GM19035 (cell line): ENCODE measurements at regions not wholly inside any gene's neighbourhood (a gene's known extent, or its start where the extent isn't known, plus 50 kb on each side); places are given as distances from the start of the nearest gene placed in this dataset.

ENCODE experiments used
- ATAC-seq: cut with Tn5 transposase; IDR thresholded peaks from one replicate; pipeline ENCODE4 v1.9.1; 2021; ENCODE audit not compliant: unreplicated experiment

DNA sequence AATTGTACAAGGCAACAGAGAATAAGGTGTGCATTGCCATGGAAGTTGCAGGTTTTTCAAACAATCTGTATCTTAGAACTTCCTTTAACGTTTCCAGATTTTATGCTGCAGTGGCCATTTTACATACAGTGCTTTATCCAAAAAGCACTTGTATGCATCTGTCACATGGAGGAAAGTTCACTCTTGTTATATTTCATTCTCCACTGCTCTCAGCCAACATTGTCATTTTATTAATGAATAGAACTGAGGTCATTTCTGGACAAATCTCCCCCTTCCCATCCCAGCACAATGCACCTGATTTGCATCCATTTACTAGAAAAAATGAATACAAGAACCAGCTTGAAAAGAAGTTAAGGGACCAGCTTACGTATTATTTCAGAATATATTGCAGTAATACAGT is 342.0 kb downstream of the USP25 start:
- ATAC-seq, result no peak

- no peak for ATAC-seq
Measured at GRCh38 chr21:16072221-16072620, 342.4 kb downstream of the USP25 start.

DNA sequence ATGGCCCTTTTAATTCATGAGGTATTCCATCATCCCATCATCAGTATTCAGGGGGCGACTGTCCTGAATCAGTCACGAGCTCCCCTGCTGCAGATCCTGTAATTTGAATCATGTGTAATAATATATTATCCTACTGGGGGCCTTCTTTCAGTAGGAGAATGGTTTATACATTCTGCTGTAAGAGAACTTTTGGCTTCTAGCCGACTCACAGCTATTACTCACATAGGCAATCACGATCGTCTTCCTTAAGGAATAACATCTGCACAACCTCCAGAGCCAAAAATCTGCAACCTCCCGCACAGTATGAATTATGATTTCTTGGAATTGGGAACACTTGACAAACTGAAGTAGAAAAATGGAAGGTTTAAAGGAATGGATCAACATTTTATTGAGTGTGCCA is 343.0 kb downstream of the USP25 start:
- no peak for ATAC-seq

DNA sequence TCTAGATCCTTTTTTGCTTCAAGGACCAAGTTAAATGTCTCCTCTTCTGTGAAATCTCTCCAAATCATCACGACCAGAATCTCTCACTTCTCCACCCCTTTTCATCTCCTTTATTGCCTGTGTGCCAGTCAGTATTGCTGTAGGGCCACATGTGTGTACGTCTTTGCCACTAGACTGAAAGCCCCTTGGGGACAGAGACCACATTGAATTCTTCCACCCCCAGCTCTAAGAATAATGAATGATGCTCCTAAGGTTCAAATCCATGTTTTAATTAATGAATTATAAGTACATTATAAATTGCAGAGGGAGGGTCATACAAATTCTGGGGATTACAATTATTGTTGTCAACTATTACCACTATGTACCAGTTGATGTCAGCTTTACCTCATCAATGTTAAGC is 343.8 kb downstream of the USP25 start:
- ATAC-seq, result no peak

DNA sequence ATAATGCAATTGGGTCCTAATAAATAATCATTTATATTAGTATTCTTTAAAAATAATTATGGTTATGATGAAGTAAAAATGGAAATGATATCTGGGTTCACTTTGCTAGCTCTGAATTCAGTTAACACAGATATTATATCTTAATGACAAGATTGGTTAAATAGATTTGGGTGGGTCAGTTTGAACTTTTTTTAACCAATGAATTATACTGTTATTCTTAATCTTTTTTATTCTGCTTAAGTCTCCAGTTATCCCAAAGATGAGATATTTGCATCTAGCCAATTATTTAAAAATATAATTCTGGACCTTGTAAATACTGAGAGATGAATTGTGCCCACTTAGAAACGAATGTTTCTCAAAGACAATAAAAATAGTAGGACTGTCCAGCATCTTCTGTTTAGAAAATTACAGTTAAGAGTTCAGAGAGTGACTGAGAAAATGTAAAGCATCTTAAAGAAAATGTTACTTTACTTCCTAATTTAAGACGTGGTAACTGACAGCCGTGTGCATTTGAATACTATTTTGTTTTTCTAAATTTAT is 345.2 kb downstream of the USP25 start:
- no peak for ATAC-seq

DNA sequence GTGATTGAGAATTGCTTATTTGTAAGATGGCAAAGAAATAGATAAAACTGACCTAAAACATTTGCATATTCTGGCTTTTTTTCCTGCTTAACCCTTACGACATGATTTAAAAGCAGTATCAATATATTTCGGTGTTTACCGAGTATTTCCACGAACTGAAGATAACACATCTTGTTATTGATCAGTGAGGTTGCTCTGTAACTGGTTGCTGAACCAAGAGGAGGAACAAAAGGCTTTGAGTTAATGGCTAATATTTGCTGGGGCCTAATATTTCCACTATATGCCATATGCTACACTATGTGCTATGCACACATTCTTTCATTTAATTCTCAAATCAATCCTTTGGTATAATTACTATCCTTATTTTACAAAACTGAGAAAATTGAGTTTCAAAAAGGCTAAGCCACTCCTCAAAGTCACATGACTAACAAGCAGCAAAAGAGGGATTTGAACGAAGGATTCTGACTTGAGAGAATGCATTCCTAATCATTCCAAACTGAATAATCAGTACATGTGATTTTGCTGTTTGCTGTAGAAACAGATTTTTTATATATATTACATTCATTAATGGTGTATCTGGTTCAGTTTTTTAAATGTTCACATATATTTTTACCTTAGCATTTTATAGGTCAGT is 346.0 kb downstream of the USP25 start:
- no peak for ATAC-seq

DNA sequence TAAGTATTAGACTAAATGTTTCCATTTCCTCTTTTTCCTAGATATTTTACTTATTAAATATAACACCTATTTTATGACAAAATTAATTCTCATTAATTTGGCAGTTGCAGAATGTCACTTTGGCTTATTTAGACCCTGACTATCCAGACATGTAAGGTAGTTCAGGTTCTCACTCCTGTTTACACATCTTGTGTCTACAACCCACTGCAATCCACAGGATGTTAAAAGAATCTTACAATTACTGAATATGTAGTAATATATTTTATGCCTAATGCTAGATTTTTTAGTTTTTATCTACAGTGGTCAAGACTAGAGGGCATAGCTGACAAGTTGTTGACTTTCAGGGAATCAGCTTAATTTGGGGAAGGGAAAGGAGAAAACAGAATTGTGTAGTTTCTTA is 346.7 kb downstream of the USP25 start:
- no peak for ATAC-seq

- ATAC-seq, result no peak
Measured at GRCh38 chr21:16078382-16078781, 348.6 kb downstream of the USP25 start.

- ATAC-seq, result no peak
Measured at GRCh38 chr21:16079830-16080229, 350.0 kb downstream of the USP25 start.

DNA sequence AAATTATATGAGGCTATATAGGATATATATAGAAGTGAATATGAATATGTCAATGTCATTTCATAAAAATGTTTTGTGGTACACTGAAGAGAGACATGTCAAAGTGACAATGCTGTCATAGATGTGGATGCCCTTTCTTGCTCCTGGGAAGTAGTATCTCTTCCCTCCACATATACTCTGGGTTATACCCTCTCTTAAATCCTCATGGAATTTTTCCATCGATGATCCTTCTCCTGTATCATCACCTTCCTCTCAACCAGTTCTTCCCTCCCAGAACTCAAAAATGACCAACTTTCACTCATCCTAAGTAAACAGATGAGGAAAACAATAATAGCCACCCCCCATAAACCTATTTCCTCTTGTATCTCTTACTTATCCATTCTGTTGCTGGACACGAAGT is 351.5 kb downstream of the USP25 start:
- ATAC-seq, result no peak

GRCh38 chr21:16082038-16082816 is 352.4 kb downstream of the USP25 start:
- no peak for ATAC-seq

GRCh38 chr21:16084776-16085364 is 355.1 kb downstream of the USP25 start:
- no peak for ATAC-seq

DNA sequence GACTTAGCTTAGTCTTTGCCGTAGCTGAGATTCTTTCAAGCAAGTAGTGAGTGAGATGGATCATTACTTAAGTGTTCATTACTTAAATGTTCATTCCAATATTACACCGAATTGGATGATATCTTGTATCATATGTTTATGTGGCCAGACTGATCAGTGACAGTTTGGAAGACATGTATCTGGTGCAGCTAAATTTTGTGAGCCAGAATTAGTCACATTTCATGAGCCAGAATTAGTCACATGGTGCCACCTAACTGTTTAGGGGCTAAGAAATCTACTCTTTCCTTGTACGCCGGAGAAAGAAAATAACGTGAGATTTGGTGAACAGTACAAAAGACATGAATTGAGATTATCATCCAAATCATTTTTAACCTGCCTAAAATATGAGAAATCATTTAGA is 355.6 kb downstream of the USP25 start:
- no peak for ATAC-seq

- ATAC-seq, result no peak
Measured at GRCh38 chr21:16086121-16086520, 356.3 kb downstream of the USP25 start.

GRCh38 chr21:16086936-16087335 is 357.2 kb downstream of the USP25 start:
- no peak for ATAC-seq

DNA sequence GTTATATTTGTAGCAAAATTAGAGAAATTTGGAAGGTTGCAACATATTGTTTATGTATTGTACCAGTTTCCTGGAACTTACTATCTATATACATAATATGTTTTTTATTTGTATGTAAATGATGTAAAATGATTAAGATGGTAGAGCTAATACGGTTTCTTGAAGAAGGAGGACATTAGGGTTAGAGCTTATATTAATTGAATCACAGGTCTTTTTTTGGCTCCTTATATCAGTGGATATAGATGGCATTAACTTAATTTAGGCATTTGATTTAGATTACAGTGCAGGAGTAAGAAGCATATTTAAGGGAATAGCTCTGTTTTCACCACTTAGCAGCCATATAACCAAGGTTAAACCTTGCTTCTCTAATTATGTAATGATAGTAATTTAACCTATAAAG is 357.7 kb downstream of the USP25 start:
- no peak for ATAC-seq

DNA sequence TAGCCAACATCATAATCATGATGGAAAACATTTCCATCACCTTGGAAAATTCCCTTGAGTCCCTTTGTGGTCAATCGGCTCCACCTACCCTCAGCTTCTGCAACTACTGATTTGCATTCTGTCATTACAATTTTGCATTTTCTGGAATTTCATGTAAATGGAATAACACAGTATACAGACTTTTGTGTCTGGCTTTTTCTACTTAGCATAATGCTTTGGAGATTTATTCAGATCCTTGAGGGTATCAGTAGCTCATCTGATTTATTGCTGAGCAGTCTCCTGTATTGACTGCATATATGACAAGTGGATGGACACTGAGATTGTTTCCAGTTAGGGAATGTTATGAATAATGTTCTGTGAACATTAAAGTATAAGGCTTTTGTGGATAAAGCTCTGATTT is 358.3 kb downstream of the USP25 start:
- no peak for ATAC-seq

- ATAC-seq, result no peak
Measured at GRCh38 chr21:16095005-16095404, 365.2 kb downstream of the USP25 start.

- ATAC-seq, result no peak
Measured at GRCh38 chr21:16096988-16097387, 367.2 kb downstream of the USP25 start.

DNA sequence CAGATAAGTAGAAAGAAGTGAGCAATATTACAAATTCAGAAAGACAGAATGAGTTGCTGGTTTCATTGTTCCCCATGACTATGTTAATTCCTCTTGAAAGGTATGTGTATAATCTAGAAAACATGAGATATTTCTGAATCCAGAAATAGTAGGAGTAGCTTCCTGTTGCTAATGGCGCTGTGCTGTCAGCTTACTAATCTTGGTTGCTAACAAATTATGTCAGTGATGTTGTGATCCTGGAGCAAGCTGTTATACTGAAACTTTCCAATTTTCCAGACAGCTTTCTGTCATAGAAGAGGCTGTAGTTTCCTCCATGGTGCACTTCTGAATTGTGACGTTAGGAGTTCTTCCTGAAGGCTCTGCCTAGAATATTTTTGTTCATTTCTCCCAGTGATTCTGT is 372.3 kb downstream of the USP25 start:
- ATAC-seq, result no peak

DNA sequence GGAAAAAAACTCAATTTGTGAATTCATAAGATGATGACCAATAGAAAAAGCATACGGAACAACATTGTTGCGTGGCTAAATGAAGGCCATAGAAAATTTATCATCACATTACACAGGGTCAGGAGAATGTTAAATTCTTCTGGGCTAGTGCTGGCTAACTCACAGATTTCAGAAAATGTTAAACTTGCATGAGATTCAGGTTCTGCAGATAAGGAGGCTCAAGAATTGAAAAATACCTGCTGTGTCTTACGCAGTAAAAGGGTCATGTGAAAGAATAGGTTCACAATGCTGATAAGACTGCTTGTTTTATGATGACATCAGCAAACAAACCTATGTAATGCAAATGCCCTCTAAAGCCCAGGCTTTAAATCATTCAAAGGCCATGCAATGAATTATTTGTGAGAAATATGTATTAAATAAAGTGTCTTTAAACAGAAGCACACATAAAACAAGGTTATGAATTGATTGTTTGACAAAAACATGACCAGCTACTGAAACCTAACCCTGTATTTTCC is 378.8 kb downstream of the USP25 start:
- no peak for ATAC-seq
